HAP-1 (cell line): ENCODE measurements at regions not wholly inside any gene's neighbourhood (a gene's known extent, or its start where the extent isn't known, plus 50 kb on each side); places are given as distances from the start of the nearest gene placed in this dataset.
"Not testable (repeated sequence)": the region's sequence is repeated elsewhere in the genome, so short reads cannot be mapped to it uniquely, and the experiment has no call there.

Experiments used
- DNase-seq, 2 experiments: peaks; one replicate each; pipeline ENCODE4 v3.0.0-alpha.2; 2016 to 2020; ENCODE audit warnings: low spot score in 2 of 2
- H3K27me3 ChIP-seq: fragments of 250-450 bp; sonication (Bioruptor Pico); 2 replicates; pipeline ENCODE4 v1.5.1; 2020; ENCODE audit warnings: low read depth, mild to moderate bottlenecking, moderate library complexity
- H3K36me3 ChIP-seq: fragments of 250-450 bp; sonication (Bioruptor Pico); replicated peaks from 2 replicates; pipeline ENCODE4 v1.5.1; 2020; ENCODE audit warnings: mild to moderate bottlenecking
- H3K4me1 ChIP-seq: fragments of 250-450 bp; sonication (Bioruptor Pico); 2 replicates; pipeline ENCODE4 v1.5.1; 2020; ENCODE audit warnings: mild to moderate bottlenecking
- H3K4me3 ChIP-seq: fragments of 250-450 bp; sonication (Bioruptor Pico); 2 replicates; pipeline ENCODE4 v1.5.1; 2020; ENCODE audit warnings: mild to moderate bottlenecking, moderate library complexity
- H3K9me3 ChIP-seq: fragments of 250-450 bp; sonication (Bioruptor Pico); 2 replicates; pipeline ENCODE4 v1.5.1; 2020; ENCODE audit warnings: mild to moderate bottlenecking, moderate library complexity
- in situ Hi-C: fragments of 300-500 bp; cut with MboI; formaldehyde crosslinking; loops from 3 replicates; pipeline ENCODE4 v1.14.3; 2020; ENCODE audit warnings: low sequenced_read_pairs, inconsistent platforms, mixed read lengths

DNA sequence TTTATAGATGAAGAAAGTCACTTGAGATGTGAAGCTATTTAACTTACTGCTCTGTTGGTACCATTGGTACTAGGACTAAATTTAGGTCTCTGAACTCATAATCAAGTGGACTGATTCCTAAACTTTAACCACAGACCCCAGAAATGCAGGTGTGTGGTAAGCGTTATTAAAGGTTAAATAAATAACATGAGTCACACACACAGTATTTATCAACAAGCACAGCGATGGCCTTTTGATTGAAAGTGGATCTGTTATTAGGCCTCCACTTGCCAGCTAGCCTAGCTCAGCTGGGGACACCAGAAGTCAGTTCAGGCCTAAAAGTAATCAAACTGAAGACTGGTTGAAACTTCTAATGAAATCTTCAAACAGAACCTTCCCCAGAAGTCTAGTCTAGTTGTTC is 161.3 kb upstream of the DPP10 start:
- Histone ChIP-seq H3K27me3 (no peaks in the 10 kb centered on the region), H3K36me3 (no peaks in the 10 kb centered on the region), H3K4me3 (no peak overlapping the region), H3K9me3 (no peaks in the 10 kb centered on the region), H3K4me1 (no peaks in the 10 kb centered on the region)
- DNase-seq = no peak
- in situ Hi-C loops = no loop called here

- no peaks in the 10 kb centered on the region for H3K9me3 ChIP-seq
These were observed 158.7 kb upstream of the DPP10 start for GRCh38 chr2:114283774-114284173.

GRCh38 chr2:114286438-114286837 is 156.0 kb upstream of the DPP10 start:
- DNase-seq = no peak
- Histone ChIP-seq H3K4me3 (no peak overlapping the region), H3K27me3 (no peaks in the 10 kb centered on the region), H3K36me3 (no peaks in the 10 kb centered on the region), H3K4me1 (no peaks in the 10 kb centered on the region), H3K9me3 (no peaks in the 10 kb centered on the region)
- in situ Hi-C loops = no loop called here

More at GRCh38 chr2:114283774-114284173, 158.7 kb upstream of the DPP10 start:
- H3K36me3 ChIP-seq = no peaks in the 10 kb centered on the region
- in situ Hi-C loops = no loop called here
- H3K4me1 ChIP-seq = no peaks in the 10 kb centered on the region
- no peak overlapping the region for H3K4me3 ChIP-seq
- no peaks in the 10 kb centered on the region for H3K27me3 ChIP-seq
- DNase-seq = no peak

DNA sequence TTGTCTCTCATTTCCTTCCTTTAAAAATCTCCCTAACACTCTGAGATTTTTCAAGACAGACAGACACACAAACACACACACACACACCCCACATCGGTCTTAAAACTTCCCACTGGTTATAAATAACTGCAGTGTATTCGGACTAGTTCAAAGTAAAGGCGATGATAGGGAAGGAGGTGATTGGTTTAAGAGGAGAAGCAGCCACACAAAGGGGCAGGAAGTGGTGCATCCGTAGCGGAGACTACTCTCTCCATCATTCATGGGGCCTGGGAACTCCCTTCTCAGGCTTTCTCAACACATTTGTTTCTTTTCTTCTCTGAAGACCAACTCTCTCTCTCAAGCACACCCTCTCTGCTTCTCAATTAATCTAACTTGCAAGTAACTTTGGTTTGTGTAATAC is 149.1 kb upstream of the DPP10 start:
- Histone ChIP-seq H3K4me3 (no peak overlapping the region), H3K27me3 (peaks cover 4% of the 10 kb centered on the region; the same call in 1 of the 2 replicates), H3K9me3 (no peaks in the 10 kb centered on the region), H3K4me1 (no peaks in the 10 kb centered on the region), H3K36me3 (no peaks in the 10 kb centered on the region)
- in situ Hi-C loops = no loop called here
- no peak for DNase-seq

GRCh38 chr2:114294741-114295140 is 147.7 kb upstream of the DPP10 start:
- no peak for DNase-seq
- H3K9me3 ChIP-seq = no peaks in the 10 kb centered on the region

DNA sequence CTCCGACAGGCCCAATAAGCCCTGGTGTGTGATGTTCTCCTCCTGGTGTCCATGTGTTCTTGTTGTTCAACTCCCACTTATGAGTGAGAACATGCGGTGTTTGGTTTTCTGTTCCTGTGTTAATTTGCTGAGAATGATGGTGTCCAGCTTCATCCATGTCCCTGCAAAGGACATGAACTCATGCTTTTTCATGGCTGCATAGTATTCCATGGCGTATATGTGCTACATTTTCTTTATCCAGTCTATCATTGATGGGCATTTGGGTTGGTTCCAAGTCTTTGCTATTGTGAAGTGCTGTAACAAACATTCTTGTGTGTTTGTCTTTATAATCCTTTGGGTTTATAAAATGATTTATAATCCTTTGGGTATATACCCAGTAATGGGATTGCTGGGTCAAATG is 142.1 kb upstream of the DPP10 start:
- H3K4me3 ChIP-seq, in situ Hi-C loops, H3K4me1 ChIP-seq, H3K9me3 ChIP-seq, DNase-seq, H3K27me3 ChIP-seq, H3K36me3 ChIP-seq: not testable (repeated sequence)

More at GRCh38 chr2:114294741-114295140, 147.7 kb upstream of the DPP10 start:
- no peaks in the 10 kb centered on the region for H3K4me1 ChIP-seq
- H3K36me3 ChIP-seq = no peaks in the 10 kb centered on the region
- H3K4me3 ChIP-seq = no peak overlapping the region
- in situ Hi-C loops = no loop called here
- peaks cover 4% of the 10 kb centered on the region; the same call in 1 of the 2 replicates for H3K27me3 ChIP-seq

DNA sequence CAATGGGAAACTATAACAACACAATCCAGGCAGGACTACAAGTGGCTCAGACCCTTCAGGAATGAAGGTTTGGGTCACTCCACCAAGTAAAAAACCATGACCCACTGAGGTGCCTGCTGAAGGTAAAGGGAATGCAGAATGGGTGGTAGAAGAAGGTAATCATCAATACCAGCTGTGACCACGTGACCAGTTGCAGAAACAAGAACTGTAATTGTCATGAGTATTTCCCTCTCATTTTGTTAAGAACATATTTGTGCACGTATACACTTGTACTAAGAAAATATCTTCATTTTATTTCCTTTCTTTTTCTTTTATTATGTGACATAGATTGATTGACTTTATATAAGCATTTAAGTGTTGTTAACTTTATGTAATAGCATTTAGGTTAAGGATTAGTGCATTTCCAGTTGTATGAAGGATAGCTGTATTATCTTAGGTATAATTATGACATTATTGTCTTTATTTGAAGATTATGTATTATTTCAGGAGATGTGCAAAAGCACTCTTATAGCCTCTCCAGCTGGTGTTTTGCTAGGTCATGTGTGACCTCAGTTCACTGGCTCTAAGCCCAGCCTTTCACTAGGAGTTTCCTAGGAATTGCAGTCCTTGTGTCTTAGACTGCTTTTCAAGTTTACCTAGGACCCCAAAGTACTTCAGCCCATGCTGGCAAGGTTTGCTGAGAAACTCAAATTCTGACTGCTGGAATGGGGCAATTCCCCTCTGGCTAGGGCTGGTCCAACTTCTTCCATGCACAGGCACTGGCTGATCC is 125.7 kb upstream of the DPP10 start:
- no peaks in the 10 kb centered on the region for H3K27me3 ChIP-seq
- no peaks in the 10 kb centered on the region for H3K4me1 ChIP-seq
- H3K36me3 ChIP-seq = no peaks in the 10 kb centered on the region
- no peak for DNase-seq
- in situ Hi-C loops = no loop called here
- no peak overlapping the region for H3K4me3 ChIP-seq
- no peaks in the 10 kb centered on the region for H3K9me3 ChIP-seq

DNA sequence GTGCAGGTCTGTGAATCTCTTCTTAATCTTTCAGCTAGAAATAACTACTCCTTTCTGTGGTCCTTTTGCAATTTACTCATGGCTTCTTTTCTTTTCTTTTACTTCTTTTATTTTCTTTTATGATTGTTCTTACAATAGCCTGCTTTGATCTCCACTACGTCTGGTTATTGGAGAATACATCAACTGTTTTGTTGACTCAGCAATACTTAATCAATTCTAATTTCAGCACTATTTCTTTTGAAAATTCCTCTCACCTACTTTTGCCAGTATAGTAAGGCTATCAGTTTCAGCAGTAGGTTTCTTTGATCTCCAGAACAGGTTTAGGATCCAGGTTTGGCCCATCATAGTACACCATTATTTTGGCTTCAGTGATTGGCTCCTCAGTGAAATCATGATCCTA is 111.8 kb upstream of the DPP10 start:
- in situ Hi-C loops = no loop called here
- no peak overlapping the region for H3K4me3 ChIP-seq
- H3K36me3 ChIP-seq = no peaks in the 10 kb centered on the region
- no peaks in the 10 kb centered on the region for H3K9me3 ChIP-seq
- no peaks in the 10 kb centered on the region for H3K27me3 ChIP-seq
- no peaks in the 10 kb centered on the region for H3K4me1 ChIP-seq
- no peak for DNase-seq

- Histone ChIP-seq H3K9me3 (no peaks in the 10 kb centered on the region), H3K4me1 (no peaks in the 10 kb centered on the region), H3K4me3 (no peak overlapping the region), H3K36me3 (no peaks in the 10 kb centered on the region), H3K27me3 (no peaks in the 10 kb centered on the region)
- in situ Hi-C loops = no loop called here
- DNase-seq = no peak
These were observed 110.5 kb upstream of the DPP10 start for GRCh38 chr2:114331934-114332333.

DNA sequence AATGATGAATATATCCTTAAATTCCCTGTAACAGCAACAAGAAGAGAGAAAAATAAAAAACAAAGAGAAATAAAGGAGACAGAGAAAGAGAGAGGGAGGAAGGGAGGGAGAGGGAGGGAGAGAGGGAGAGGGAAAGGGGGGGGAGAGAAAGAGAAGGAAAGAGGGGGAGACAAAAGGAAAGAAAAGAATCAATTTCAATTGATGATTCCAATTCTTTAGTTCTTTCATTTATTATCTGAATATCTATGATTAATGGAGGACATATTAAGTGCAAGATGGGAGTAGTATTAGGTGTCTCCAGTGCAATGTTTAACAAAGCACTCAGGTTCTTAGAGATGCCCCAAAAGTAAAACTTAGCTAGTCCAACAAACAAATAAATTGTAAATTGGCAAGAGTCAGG is 97.2 kb upstream of the DPP10 start:
- Histone ChIP-seq H3K27me3 (no peaks in the 10 kb centered on the region), H3K36me3 (no peaks in the 10 kb centered on the region), H3K9me3 (no peaks in the 10 kb centered on the region), H3K4me3 (no peak overlapping the region), H3K4me1 (no peaks in the 10 kb centered on the region)
- no peak for DNase-seq
- in situ Hi-C loops = no loop called here

DNA sequence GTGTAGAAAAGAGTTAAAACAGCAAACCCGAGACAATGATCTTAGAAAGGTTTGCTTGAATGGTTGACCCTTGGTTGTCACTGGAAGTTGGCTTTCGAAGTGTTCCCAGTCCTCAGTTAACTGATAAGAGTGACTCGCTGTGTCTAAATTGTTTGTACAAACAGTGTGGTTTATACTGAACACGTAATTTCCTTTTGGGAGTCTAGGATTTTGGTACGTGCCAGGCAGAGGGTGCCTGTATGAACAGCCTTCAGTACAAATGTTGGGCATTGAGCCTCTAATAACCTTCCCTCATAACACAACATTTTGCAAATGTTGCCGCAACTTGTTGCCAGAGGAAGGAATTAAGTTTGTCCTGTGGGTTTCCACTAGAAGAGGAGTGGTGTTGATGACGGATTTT is 95.8 kb upstream of the DPP10 start:
- H3K36me3 ChIP-seq = no peaks in the 10 kb centered on the region
- no peaks in the 10 kb centered on the region for H3K27me3 ChIP-seq
- no peaks in the 10 kb centered on the region for H3K4me1 ChIP-seq
- DNase-seq = no peak
- no peaks in the 10 kb centered on the region for H3K9me3 ChIP-seq
- in situ Hi-C loops = no loop called here
- H3K4me3 ChIP-seq = no peak overlapping the region

DNA sequence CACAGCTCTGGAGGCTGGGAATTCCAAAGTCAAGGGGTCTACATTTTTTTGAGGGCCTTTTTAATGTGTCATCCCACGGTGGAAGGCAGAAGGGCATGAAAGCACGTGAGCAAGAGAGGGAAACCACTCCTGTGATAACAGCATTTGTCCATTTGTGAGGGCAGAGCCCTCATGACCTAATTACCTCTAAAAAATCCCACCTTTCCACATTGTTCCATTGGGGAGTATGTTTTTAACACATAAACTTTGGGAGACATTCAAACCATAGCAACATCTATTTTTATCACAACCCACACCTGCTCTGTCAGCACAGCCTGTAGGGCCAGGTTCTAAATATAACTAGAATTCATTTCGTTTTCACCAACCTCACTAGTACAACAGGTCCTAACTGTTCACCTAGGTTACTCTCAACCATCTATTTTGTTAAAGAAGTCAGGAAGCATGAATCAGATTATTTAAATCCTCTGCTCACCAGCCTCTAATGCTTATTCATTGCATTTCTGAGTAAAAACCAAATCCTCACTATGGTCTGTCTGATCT is 92.2 kb upstream of the DPP10 start:
- Histone ChIP-seq H3K4me1 (no peaks in the 10 kb centered on the region), H3K27me3 (no peaks in the 10 kb centered on the region), H3K36me3 (no peaks in the 10 kb centered on the region), H3K4me3 (no peak overlapping the region), H3K9me3 (no peaks in the 10 kb centered on the region)
- in situ Hi-C loops = no loop called here
- DNase-seq = no peak

DNA sequence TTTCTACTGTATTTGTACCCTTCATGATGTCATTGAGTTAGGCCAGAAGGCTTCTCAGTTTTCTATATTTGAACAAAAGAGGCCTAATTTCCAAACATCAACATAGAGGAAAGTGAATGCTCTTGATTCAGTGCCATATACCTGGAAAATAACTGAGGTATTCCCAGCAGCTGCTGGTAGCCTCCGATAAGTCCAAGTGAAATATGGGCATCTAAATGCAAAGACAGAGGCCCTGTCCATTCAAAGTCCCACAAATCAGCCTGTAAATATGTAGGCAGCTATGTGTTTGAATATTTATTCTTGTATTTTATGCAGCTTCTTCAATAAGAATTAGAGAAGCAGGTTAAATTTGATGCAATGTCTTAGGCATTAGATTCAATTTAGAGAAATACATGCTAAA is 89.5 kb upstream of the DPP10 start:
- Histone ChIP-seq H3K27me3 (no peaks in the 10 kb centered on the region), H3K36me3 (no peaks in the 10 kb centered on the region), H3K9me3 (no peaks in the 10 kb centered on the region), H3K4me3 (no peak overlapping the region), H3K4me1 (no peaks in the 10 kb centered on the region)
- in situ Hi-C loops = no loop called here
- no peak for DNase-seq

DNA sequence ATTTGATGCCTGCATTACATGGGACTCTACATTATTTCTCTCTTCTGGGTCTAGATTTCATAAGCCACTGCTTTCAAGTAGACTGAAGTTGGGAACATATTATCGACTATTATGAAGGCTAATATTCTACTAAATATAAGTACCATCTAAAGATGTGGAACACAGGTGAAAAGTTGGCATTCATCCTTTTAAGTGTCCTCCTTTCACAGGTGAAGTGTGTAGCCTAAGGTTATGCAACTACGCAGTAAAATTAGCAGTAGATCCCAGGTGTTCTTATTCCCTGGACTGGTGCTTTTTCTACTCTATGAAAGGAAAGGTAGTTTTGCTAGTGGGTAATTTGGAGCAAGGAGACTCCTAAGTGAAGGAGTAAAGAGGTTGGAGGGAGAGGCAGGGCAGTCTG is 88.2 kb upstream of the DPP10 start:
- H3K27me3 ChIP-seq = no peaks in the 10 kb centered on the region
- DNase-seq = no peak
- in situ Hi-C loops = no loop called here

DNA sequence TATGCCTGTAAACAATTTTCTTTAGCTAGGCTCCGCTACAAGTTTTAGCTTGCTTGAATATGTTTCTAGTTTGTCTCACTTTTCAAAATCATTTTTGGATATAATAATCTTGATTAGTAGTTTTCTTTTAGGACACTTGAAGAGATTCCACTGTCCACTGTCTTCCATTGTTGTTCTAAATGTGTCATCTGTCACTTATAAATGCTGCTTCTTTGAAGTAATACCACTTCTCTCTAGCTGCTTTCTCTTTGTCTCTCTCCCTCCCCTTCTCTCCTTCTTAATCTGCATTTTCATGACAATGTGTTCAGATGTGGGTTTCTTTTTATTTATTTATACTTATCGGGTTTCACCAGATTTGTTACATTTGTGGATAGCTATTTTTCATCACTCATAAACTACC is 73.7 kb upstream of the DPP10 start:
- Histone ChIP-seq H3K36me3 (no peaks in the 10 kb centered on the region), H3K4me3 (no peak overlapping the region), H3K27me3 (no peaks in the 10 kb centered on the region), H3K4me1 (no peaks in the 10 kb centered on the region), H3K9me3 (peaks cover 5% of the 10 kb centered on the region; the same call in 1 of the 2 replicates)
- in situ Hi-C loops = no loop called here
- no peak for DNase-seq

More for the DNA sequence above, 88.2 kb upstream of the DPP10 start:
- H3K9me3 ChIP-seq = no peaks in the 10 kb centered on the region
- H3K36me3 ChIP-seq = no peaks in the 10 kb centered on the region
- H3K4me1 ChIP-seq = no peaks in the 10 kb centered on the region
- H3K4me3 ChIP-seq = no peak overlapping the region
